Neural cell (in vitro differentiated cells): ENCODE measurements at regions not wholly inside any gene's neighbourhood (a gene's known extent, or its start where the extent isn't known, plus 50 kb on each side); places are given as distances from the start of the nearest gene placed in this dataset.

Experiments used
- H2AFZ ChIP-seq: fragments of 200-600, 300-800 bp; sonication (generic), shearing (Covaris generic); 2 replicates; pipeline ENCODE4 v1.6.0; 2014; ENCODE audit warnings: low read depth, mild to moderate bottlenecking, antibody characterized with exemption, low read length, moderate library complexity
- H3F3A ChIP-seq: fragments of 200-600 bp; shearing (Covaris generic); 2 replicates; pipeline ENCODE4 v1.6.1; 2016; ENCODE audit warnings: mild to moderate bottlenecking, moderate library complexity, mixed read lengths, antibody characterized with exemption, low read length; ENCODE audit not compliant: insufficient read depth, poor library complexity, severe bottlenecking
- H3K27ac ChIP-seq: fragments of 200-600, 300-800 bp; sonication (generic), shearing (Covaris generic); 2 replicates; pipeline ENCODE4 v1.5.1; 2014; ENCODE audit warnings: mild to moderate bottlenecking, low read length, moderate library complexity
- H3K27me3 ChIP-seq: fragments of 300-800, 200-600 bp; sonication (generic), shearing (Covaris generic); 2 replicates; pipeline ENCODE4 v1.6.0; 2014; ENCODE audit warnings: mild to moderate bottlenecking, low read depth, low read length, moderate library complexity; ENCODE audit not compliant: insufficient read depth
- H3K36me3 ChIP-seq: fragments of 300-800, 200-600 bp; sonication (generic), shearing (Covaris generic); 2 replicates; pipeline ENCODE4 v1.5.1; 2014; ENCODE audit warnings: mild to moderate bottlenecking, antibody characterized with exemption, low read length, moderate library complexity; ENCODE audit not compliant: insufficient read depth
- H3K4me2 ChIP-seq: fragments of 300-800, 200-600 bp; sonication (generic), shearing (Covaris generic); 2 replicates; pipeline ENCODE4 v1.6.0; 2014; ENCODE audit warnings: mild to moderate bottlenecking, low read length
- H3K4me3 ChIP-seq: fragments of 300-800, 200-600 bp; sonication (generic), shearing (Covaris generic); 2 replicates; pipeline ENCODE4 v1.5.1; 2014; ENCODE audit warnings: mild to moderate bottlenecking, low read length, moderate library complexity
- H3K79me2 ChIP-seq: fragments of 200-600 bp; shearing (Covaris generic); replicated peaks from 2 replicates; pipeline ENCODE4 v1.6.0; 2014; ENCODE audit warnings: mild to moderate bottlenecking, low read length, moderate library complexity; ENCODE audit not compliant: insufficient read depth
- H3K9ac ChIP-seq: fragments of 300-800, 200-600 bp; sonication (generic), shearing (Covaris generic); 2 replicates; pipeline ENCODE4 v1.6.1; 2016; ENCODE audit warnings: mild to moderate bottlenecking, low read length, mixed read lengths
- H3K9me2 ChIP-seq: fragments of 200-600 bp; shearing (Covaris generic); 2 replicates; pipeline ENCODE4 v1.6.1; 2016; ENCODE audit warnings: mild to moderate bottlenecking, low read length, mixed read lengths; ENCODE audit not compliant: insufficient read depth
- H3K9me3 ChIP-seq: fragments of 200-600, 300-800 bp; sonication (generic), shearing (Covaris generic); 2 replicates; pipeline ENCODE4 v1.6.1; 2016; ENCODE audit warnings: mild to moderate bottlenecking, mixed run types, low read length, moderate library complexity, mixed read lengths
- H4K20me1 ChIP-seq: fragments of 200-600 bp; shearing (Covaris generic); 2 replicates; pipeline ENCODE4 v1.6.1; 2016; ENCODE audit warnings: mild to moderate bottlenecking, mixed run types; ENCODE audit not compliant: insufficient read depth
- CTCF ChIP-seq: fragments of 450-650 bp; IDR thresholded peaks from 2 replicates; pipeline ENCODE4 v1.5.1; 2014; ENCODE audit warnings: antibody characterized with exemption, mild to moderate bottlenecking, moderate library complexity; ENCODE audit not compliant: poor library complexity, severe bottlenecking
- EP300 ChIP-seq: fragments of 450-650 bp; conservative IDR thresholded peaks from 2 replicates; pipeline ENCODE4 v1.6.1; 2014; ENCODE audit warnings: antibody characterized with exemption, mild to moderate bottlenecking, moderate library complexity; ENCODE audit not compliant: poor library complexity, severe bottlenecking
- EZH2 ChIP-seq: fragments of 200-600, 300-800 bp; shearing (Covaris generic), sonication (generic); IDR thresholded peaks from 2 replicates; pipeline ENCODE4 v1.6.1; 2014; ENCODE audit warnings: antibody characterized with exemption, low read length, borderline replicate concordance, mild to moderate bottlenecking; ENCODE audit not compliant: insufficient read depth, poor library complexity, severe bottlenecking
- MXI1 ChIP-seq: fragments of 450-650 bp; conservative IDR thresholded peaks from 2 replicates; pipeline ENCODE4 v1.6.1; 2014; ENCODE audit warnings: antibody characterized with exemption, mild to moderate bottlenecking; ENCODE audit not compliant: poor library complexity, severe bottlenecking
- POLR2AphosphoS5 ChIP-seq: IDR thresholded peaks from 2 replicates; pipeline ENCODE4 v1.6.1; 2012
- RAD21 ChIP-seq: fragments of 450-650 bp; conservative IDR thresholded peaks from 2 replicates; pipeline ENCODE4 v1.6.1; 2014; ENCODE audit warnings: antibody characterized with exemption, mild to moderate bottlenecking, moderate library complexity
- REST ChIP-seq: IDR thresholded peaks from 2 replicates; pipeline ENCODE4 v1.6.1; 2012; ENCODE audit warnings: borderline replicate concordance
- SMC3 ChIP-seq: fragments of 450-650 bp; conservative IDR thresholded peaks from 2 replicates; pipeline ENCODE4 v1.6.1; 2014; ENCODE audit warnings: antibody characterized with exemption, mild to moderate bottlenecking, moderate library complexity; ENCODE audit not compliant: poor library complexity
- TAF1 ChIP-seq: IDR thresholded peaks from 2 replicates; pipeline ENCODE4 v1.6.1; 2012; ENCODE audit warnings: low read depth

- Histone ChIP-seq H3K4me2 (no peak overlapping the region), H3K79me2 (no peaks in the 10 kb centered on the region), H3F3A (no peaks in the 10 kb centered on the region), H3K27me3 (no peaks in the 10 kb centered on the region), H3K9me2 (no peaks in the 10 kb centered on the region), H3K9me3 (no peaks in the 10 kb centered on the region), H2AFZ (no peak overlapping the region), H3K9ac (no peak overlapping the region), H3K27ac (no peak overlapping the region), H4K20me1 (no peaks in the 10 kb centered on the region), H3K36me3 (no peaks in the 10 kb centered on the region), H3K4me3 (no peak overlapping the region)
- no peak for TF ChIP-seq MXI1
- TF ChIP-seq CTCF: no peak
- TF ChIP-seq EZH2: no peak
- no peak for TF ChIP-seq SMC3
- TF ChIP-seq EP300: no peak
- no peak for TF ChIP-seq REST
- TF ChIP-seq TAF1: no peak
- TF ChIP-seq POLR2AphosphoS5: no peak
- TF ChIP-seq RAD21: no peak
Observed at GRCh38 chr4:26028133-26028792, 114.2 kb downstream of the SMIM20 start.

GRCh38 chr4:26028793-26029567, 115.0 kb downstream of the SMIM20 start:
- no peak overlapping the region for H3K4me2 ChIP-seq
- H3K79me2 ChIP-seq: no peaks in the 10 kb centered on the region
- no peaks in the 10 kb centered on the region for H3K27me3 ChIP-seq
- H3K4me3 ChIP-seq: no peak overlapping the region
- H3K9me3 ChIP-seq: no peaks in the 10 kb centered on the region
- no peaks in the 10 kb centered on the region for H3K9me2 ChIP-seq
- H2AFZ ChIP-seq: no peak overlapping the region
- no peak for TF ChIP-seq EP300
- peak; percentile 77 for TF ChIP-seq RAD21
- no peak for TF ChIP-seq MXI1
- TF ChIP-seq REST: no peak
- TF ChIP-seq CTCF: peak; percentile 69
- TF ChIP-seq POLR2AphosphoS5: no peak
- peak; percentile 80 for TF ChIP-seq SMC3
- TF ChIP-seq TAF1: no peak
- H3K36me3 ChIP-seq: no peaks in the 10 kb centered on the region
- H3F3A ChIP-seq: no peaks in the 10 kb centered on the region
- H3K9ac ChIP-seq: no peak overlapping the region
- no peaks in the 10 kb centered on the region for H4K20me1 ChIP-seq
- no peak overlapping the region for H3K27ac ChIP-seq
